ENCODE measurements at regions not wholly inside any gene's neighbourhood (a gene's known extent, or its start where the extent isn't known, plus 50 kb on each side); places are given as distances from the start of the nearest gene placed in this dataset.

DNA sequence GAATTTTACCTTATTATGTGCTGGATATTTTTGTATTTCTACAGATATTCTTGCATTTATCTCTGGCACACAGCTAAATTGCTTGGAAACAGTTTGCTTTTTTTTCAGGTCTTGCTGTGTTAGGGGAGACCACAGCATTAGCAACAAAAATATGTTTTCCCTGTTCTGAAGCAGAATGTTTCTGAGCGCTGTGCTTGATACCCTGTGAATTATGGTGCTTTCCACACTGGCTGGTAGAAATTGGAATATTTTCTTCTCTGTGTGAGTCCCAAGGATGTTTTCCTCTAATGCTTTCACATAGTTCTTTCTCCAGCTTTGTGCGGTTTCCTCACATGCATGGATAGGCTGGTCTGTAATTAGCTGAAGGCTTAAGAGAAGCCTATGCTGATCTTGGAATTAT lies 651.6 kb upstream of the IGFBP3 start:
- Mint-ChIP-seq H3K4me3 (no peak overlapping the region), H3K27ac (no peak overlapping the region), H3K27me3 (ENCODE audit: insufficient read depth, low read depth, poor library complexity) (peaks cover 3% of the 10 kb centered on the region), H3K36me3 (ENCODE audit: low read depth) (no peaks in the 10 kb centered on the region), H3K9me3 (peaks cover 4% of the 10 kb centered on the region; the same call in 2 of the 3 replicates), H3K4me1 (no peaks in the 10 kb centered on the region)
- no peaks in the 10 kb centered on the region for H3K36me3 ChIP-seq (ENCODE audit: insufficient read depth)
- TF ChIP-seq CTCF (conservative IDR thresholded peaks at IDR 0.05; ENCODE audit: low read depth in 2 of 2) (no peak), JUNB (IDR thresholded peaks at IDR 0.05; ENCODE audit: unreplicated experiment) (no peak), STAT1 (IDR thresholded peaks at IDR 0.05; ENCODE audit: unreplicated experiment) (no peak), CREB1 (CRISPR knock-in tag; IDR thresholded peaks at IDR 0.05; ENCODE audit: low read depth) (no peak), ZNF114 (CRISPR knock-in tag; IDR thresholded peaks at IDR 0.05) (no peak), ZNF331 (CRISPR knock-in tag; IDR thresholded peaks at IDR 0.05; ENCODE audit: low read depth) (no peak), EZH2phosphoT487 (IDR thresholded peaks at IDR 0.05; ENCODE audit: unreplicated experiment) (no peak), NANOG (IDR thresholded peaks at IDR 0.05; ENCODE audit: borderline replicate concordance) (no peak), ETS1 (IDR thresholded peaks at IDR 0.05) (no peak), EZH2 (IDR thresholded peaks at IDR 0.05; ENCODE audit: low read depth, unreplicated experiment) (no peak), ZNF462 (CRISPR knock-in tag; IDR thresholded peaks at IDR 0.05) (no peak), POLR2AphosphoS5 (IDR thresholded peaks at IDR 0.05; ENCODE audit: low read depth) (no peak)
- TF ChIP-seq, protein P1, sequence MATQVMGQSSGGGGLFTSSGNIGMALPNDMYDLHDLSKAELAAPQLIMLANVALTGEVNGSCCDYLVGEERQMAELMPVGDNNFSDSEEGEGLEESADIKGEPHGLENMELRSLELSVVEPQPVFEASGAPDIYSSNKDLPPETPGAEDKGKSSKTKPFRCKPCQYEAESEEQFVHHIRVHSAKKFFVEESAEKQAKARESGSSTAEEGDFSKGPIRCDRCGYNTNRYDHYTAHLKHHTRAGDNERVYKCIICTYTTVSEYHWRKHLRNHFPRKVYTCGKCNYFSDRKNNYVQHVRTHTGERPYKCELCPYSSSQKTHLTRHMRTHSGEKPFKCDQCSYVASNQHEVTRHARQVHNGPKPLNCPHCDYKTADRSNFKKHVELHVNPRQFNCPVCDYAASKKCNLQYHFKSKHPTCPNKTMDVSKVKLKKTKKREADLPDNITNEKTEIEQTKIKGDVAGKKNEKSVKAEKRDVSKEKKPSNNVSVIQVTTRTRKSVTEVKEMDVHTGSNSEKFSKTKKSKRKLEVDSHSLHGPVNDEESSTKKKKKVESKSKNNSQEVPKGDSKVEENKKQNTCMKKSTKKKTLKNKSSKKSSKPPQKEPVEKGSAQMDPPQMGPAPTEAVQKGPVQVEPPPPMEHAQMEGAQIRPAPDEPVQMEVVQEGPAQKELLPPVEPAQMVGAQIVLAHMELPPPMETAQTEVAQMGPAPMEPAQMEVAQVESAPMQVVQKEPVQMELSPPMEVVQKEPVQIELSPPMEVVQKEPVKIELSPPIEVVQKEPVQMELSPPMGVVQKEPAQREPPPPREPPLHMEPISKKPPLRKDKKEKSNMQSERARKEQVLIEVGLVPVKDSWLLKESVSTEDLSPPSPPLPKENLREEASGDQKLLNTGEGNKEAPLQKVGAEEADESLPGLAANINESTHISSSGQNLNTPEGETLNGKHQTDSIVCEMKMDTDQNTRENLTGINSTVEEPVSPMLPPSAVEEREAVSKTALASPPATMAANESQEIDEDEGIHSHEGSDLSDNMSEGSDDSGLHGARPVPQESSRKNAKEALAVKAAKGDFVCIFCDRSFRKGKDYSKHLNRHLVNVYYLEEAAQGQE (IDR thresholded peaks at IDR 0.05; ENCODE audit: unreplicated experiment) = no peak
- no peak overlapping the region for H2AFZ ChIP-seq
- H3K9me2 ChIP-seq (ENCODE audit: insufficient read depth) = no peaks in the 10 kb centered on the region
- no peak overlapping the region for H3K4me3 ChIP-seq
- no peak for ATAC-seq
- H3F3A ChIP-seq (replicated peaks; ENCODE audit: low read depth) = no peaks in the 10 kb centered on the region
- H4K20me1 ChIP-seq (replicated peaks; ENCODE audit: insufficient read depth) = no peaks in the 10 kb centered on the region
- no peak overlapping the region for H3K27ac ChIP-seq (ENCODE audit: low read depth)
- no peaks in the 10 kb centered on the region for H3K79me2 ChIP-seq (replicated peaks; ENCODE audit: insufficient read depth)
- no peak for DNase-seq (ENCODE audit: low spot score)
- H3K4me1 ChIP-seq (ENCODE audit: insufficient read depth) = no peaks in the 10 kb centered on the region
- H3K4me2 ChIP-seq = no peak overlapping the region
- no peaks in the 10 kb centered on the region for H3K27me3 ChIP-seq (ENCODE audit: insufficient read depth)
